ENCODE measurements at regions not wholly inside any gene's neighbourhood (a gene's known extent, or its start where the extent isn't known, plus 50 kb on each side); places are given as distances from the start of the nearest gene placed in this dataset.

DNA sequence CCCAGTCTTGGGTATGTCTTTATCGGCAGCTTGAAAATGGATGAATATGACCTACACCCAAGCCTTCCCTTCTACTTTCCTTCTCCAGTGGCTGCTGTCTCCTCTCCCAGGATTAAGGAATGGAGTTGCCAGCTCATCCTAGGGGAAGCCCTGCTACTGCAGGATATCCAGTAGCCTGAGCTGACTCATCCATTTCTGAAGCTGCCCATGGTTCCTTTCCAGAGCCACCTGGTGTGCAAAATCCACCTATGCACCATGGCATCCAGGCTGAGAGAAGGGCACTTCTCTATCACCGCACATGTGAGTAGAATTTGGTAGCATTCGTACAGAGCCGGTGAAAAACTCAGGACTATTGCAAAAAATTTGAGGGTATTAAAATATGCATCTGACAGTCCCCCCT lies 290.8 kb downstream of the YTHDC2 start:
- DNase-seq (ENCODE audit: low read depth): no peak
- no peak overlapping the region for H3K4me3 ChIP-seq (ENCODE audit: low read depth, low read length)
- TF ChIP-seq, protein P1, sequence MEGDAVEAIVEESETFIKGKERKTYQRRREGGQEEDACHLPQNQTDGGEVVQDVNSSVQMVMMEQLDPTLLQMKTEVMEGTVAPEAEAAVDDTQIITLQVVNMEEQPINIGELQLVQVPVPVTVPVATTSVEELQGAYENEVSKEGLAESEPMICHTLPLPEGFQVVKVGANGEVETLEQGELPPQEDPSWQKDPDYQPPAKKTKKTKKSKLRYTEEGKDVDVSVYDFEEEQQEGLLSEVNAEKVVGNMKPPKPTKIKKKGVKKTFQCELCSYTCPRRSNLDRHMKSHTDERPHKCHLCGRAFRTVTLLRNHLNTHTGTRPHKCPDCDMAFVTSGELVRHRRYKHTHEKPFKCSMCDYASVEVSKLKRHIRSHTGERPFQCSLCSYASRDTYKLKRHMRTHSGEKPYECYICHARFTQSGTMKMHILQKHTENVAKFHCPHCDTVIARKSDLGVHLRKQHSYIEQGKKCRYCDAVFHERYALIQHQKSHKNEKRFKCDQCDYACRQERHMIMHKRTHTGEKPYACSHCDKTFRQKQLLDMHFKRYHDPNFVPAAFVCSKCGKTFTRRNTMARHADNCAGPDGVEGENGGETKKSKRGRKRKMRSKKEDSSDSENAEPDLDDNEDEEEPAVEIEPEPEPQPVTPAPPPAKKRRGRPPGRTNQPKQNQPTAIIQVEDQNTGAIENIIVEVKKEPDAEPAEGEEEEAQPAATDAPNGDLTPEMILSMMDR (IDR thresholded peaks at IDR 0.05; ENCODE audit: insufficient read depth, low read length): no peak

DNA sequence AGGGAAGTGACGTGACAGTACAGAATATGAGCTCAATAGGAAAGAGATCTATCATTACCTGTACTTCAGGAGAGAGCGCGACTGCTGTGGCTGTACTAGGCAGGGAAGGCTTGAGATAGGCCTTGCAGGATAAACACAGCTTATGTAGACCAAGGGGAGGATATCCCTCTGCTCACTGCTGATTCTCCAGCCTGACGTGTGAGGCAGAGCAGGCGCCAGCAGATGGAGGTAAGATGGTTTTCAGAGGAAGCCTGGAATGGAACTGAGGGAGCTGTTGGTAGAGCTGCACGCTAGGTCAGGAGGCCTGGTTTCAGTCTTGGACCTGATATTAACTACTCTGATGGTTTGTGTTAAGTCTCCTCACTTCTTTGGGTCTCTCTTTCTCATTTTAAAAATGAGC lies 291.4 kb downstream of the YTHDC2 start:
- H3K4me3 ChIP-seq (ENCODE audit: low read depth, low read length): no peak overlapping the region
- TF ChIP-seq, protein P1 (IDR thresholded peaks at IDR 0.05; ENCODE audit: insufficient read depth, low read length): no peak
- DNase-seq (ENCODE audit: low read depth): no peak

DNA sequence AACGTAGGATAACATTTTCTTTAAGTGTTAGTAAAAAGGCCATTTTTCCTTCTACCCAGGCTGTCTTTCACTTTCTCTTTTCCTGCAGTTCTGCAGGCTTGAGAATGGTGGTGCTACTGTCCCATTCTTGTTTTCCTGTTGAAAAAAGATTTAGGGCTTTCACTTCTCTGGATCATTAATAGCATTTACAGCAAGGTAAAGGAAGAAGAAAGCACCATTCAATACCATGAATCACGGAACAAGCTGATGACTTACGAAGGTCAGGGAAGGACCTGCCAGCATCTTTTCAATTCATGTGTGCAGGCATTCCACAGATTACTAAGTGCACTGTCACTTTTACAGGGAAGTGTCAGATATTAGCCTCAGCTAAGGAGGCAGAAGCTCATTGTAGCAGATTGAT lies 292.8 kb downstream of the YTHDC2 start:
- TF ChIP-seq, protein P1 (IDR thresholded peaks at IDR 0.05; ENCODE audit: insufficient read depth, low read length): peak; percentile 29
- DNase-seq (ENCODE audit: low read depth): peak; percentile 2
- H3K4me3 ChIP-seq (ENCODE audit: low read depth, low read length): no peak overlapping the region

DNA sequence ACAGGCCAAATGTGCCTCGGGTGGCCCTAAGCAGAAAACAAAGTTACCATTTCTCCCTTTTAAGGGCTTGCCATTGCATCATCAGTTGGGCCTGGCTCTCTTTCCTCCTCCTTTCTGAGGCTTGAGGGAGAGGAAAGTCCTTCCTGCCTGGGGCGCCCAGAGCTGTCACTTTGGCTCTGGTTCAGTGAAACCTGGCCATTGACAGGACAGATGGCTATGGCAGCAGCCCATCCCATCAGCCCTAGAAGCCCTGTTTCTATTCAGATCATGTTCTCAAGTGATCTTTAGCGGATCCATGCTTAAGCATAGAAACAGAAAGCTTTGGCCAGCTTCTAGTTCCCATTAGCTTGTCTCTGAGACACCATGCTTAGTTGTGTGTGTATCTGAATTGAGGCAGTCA lies 293.4 kb downstream of the YTHDC2 start:
- TF ChIP-seq, protein P1 (IDR thresholded peaks at IDR 0.05; ENCODE audit: insufficient read depth, low read length): no peak
- DNase-seq (ENCODE audit: low read depth): peak; percentile 1
- no peak overlapping the region for H3K4me3 ChIP-seq (ENCODE audit: low read depth, low read length)

DNA sequence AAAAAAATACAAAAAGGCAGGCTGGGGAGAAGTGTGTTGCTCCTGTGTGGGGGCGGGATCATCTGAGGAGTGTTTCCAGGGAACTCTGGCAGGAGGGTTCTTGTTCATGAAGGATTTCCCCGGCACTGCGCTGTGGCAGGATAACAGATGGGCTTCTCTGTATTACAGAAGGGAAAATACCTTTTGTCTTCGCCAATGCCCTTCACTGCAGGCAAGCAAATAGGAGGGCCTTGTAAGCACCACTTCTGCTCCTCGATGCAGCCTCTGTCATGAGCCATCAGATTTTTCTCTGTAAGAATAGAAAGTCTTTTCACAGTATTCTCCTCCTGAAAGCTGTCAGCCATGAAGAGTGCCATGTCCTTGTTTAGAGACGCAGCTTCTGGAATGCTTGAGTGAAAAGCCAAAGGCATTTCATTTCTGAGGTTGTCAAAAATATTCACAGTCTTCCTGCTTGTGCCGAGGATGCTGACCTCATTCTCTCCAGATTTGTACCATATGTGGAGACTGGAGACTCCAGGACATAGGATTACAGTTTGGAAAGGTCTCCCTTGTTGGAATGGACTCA lies 294.0 kb downstream of the YTHDC2 start:
- TF ChIP-seq, protein P1 (IDR thresholded peaks at IDR 0.05; ENCODE audit: insufficient read depth, low read length): no peak
- no peak overlapping the region for H3K4me3 ChIP-seq (ENCODE audit: low read depth, low read length)
- DNase-seq (ENCODE audit: low read depth): peak; percentile 2

DNA sequence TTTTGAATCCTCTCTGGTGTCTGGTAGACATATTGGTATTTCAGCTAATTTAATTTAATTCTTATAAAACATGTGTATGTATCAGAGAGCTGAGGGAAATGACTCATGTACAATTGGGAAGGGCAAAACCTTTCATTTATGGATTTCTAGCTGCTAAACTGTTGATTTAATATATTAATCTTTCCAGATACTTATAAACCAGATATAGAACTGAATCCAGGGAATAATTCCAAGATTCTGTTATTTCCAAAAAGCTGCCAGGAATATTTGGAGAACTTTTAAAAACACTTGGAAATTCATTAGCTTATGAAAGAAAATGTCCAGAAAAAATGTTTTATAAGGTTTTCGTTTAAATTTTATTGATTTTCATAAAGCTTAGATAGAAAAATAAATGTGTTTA lies 295.5 kb downstream of the YTHDC2 start:
- no peak for DNase-seq (ENCODE audit: low read depth)
- H3K4me3 ChIP-seq (ENCODE audit: low read depth, low read length): no peak overlapping the region
- TF ChIP-seq, protein P1 (IDR thresholded peaks at IDR 0.05; ENCODE audit: insufficient read depth, low read length): no peak

DNA sequence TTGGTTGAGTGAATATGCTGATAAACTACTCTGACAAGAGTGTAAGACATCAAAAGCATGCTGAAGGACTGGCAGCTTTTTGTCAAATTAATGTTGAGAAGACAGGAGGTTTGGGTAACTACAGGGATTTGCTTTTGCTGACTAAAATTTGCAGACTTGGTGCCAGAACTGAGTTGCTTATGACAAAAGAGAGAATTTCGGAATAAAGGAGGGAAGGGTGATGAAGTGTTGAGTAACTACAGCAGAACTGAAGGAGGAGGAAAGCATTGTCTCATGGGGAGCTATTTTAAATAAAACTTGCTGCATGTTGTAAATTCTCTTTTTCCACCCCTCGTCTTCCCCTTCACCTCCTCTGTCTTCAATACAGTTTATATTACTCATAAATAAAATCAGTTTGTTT lies 296.1 kb downstream of the YTHDC2 start:
- H3K4me3 ChIP-seq (ENCODE audit: low read depth, low read length): no peak overlapping the region
- TF ChIP-seq, protein P1 (IDR thresholded peaks at IDR 0.05; ENCODE audit: insufficient read depth, low read length): no peak
- DNase-seq (ENCODE audit: low read depth): no peak

Data from fibroblast of the aortic adventitia (primary cell).